AG10803 (cell line): ENCODE measurements at regions not wholly inside any gene's neighbourhood (a gene's known extent, or its start where the extent isn't known, plus 50 kb on each side); places are given as distances from the start of the nearest gene placed in this dataset.

Experiments used
- DNase-seq: peaks from one replicate; pipeline ENCODE4 v3.0.0; 2010; ENCODE audit warnings: low read depth
- H3K4me3 ChIP-seq: 2 replicates; pipeline ENCODE4 v1.5.1; 2011; ENCODE audit warnings: mild to moderate bottlenecking, low read length, control low read depth
- TF ChIP-seq, protein P1 (sequence below): conservative IDR thresholded peaks from 2 replicates; pipeline ENCODE4 v1.5.1; 2011; ENCODE audit warnings: mild to moderate bottlenecking, low read length, control low read depth, inconsistent platforms

DNA sequence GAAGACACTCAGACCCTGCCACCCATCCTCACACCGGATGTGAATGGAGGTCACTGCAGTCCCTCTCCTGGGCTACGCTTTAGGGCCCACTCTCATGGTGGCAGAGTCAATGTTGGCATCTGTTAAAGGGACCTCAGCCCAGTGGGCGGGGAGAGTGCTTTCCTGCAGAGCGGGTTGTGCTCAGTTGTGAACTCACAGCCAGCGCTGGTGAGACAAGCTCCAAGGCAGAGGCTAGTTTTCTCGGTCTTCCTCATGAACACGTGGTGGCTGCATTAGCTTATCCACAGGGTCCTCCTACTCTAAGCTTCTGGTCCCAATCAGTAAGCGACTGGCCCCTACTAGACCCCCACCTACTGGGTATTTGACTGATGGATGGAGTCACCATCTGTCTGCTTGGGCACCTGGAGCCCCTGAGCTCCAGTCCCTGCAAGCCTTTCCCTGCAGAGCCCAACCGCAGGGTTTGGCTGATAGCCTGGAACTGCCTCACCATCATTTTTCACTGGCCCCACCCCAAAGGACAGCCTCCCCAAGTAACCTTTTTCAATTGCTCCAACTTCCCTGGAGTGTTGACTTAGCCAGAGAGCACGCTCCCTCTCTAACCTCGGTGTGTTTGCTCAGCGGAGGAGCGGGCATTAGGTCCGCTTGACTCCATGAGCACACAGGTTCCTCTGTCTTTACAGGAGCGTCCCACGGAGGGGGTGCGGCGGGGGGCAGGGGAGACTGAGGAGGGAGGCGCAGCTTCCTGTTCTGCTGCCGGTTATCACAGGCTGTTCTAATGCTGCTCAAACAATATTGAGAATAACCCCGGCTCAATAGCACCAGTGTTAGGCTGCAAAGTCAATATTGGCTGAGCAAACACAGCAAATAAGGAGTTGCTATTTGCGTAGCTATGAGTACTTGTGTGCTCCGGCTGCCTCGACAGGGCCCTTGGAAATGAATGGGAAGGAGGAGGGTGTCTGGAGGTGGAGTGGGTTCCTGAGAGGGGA is 141.7 kb downstream of the RPLP1 start:
- H3K4me3 ChIP-seq, result no peak overlapping the region
- TF ChIP-seq, protein P1, sequence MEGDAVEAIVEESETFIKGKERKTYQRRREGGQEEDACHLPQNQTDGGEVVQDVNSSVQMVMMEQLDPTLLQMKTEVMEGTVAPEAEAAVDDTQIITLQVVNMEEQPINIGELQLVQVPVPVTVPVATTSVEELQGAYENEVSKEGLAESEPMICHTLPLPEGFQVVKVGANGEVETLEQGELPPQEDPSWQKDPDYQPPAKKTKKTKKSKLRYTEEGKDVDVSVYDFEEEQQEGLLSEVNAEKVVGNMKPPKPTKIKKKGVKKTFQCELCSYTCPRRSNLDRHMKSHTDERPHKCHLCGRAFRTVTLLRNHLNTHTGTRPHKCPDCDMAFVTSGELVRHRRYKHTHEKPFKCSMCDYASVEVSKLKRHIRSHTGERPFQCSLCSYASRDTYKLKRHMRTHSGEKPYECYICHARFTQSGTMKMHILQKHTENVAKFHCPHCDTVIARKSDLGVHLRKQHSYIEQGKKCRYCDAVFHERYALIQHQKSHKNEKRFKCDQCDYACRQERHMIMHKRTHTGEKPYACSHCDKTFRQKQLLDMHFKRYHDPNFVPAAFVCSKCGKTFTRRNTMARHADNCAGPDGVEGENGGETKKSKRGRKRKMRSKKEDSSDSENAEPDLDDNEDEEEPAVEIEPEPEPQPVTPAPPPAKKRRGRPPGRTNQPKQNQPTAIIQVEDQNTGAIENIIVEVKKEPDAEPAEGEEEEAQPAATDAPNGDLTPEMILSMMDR, result no peak
- DNase-seq, result peak; percentile 22

DNA sequence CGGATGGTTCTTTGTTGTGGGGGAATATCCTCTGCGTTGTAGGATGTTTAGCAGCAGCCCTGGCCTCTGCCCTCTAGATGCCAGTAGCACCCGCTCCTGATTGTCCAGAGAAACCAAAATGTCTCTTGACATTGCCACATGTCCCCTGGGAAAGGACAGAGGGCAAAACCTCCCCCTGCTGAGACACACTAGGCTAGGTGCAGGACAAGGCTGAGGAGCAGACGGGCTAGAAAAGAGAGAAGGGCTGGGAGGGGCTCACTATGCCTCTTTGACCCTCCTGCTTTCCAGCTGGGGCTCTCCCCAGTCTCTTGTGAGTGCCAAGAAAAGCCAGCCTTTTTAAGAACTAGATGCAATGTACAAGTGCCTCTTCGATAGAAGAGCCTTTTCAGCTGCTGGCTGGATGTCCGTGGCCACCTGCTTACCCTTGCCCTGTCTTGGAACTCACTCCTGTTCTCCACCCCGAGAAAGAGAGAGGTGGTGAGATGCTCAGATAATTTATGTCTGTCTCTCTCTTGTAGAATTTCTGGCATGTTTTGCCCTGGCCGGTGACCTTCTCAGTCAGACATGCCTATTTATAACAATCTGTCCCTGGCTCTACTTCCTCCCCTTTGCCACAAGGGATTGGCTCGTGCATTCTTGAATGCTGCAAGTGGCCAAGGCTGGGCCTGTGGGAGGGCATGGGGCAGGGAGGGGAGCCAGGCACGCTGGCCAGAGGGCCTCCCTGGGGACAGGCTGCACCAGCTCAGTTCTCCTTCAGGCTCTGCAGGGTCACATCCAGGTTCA is 142.6 kb downstream of the RPLP1 start:
- no peak overlapping the region for H3K4me3 ChIP-seq
- peak; percentile 28 for DNase-seq

DNA sequence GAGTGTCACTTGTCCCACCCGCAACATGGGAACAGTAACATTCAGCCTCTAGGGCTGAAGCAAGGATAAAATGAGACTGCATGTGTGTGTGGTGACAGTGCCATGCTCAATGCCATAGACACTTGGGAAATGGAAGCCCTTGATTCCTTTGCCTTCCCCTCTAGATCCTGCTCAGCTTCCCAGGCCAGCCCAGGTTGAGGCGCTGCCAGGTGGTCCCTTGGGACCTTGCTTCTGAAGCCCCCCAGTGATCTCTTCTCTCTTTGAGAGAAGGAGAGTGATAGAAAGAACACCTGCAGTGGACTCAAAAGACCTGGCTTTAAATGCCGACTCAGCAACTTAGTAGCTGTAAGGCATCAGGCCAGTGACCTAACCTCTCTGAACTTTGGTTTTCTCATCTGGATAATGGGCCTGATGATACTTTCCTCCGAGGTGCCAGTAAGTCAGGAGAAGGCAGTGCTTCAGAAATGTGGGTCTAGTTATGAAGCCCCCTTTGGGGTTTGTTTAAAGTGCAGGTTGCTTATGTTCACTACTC is 144.5 kb downstream of the RPLP1 start:
- DNase-seq, result no peak
- H3K4me3 ChIP-seq, result no peak overlapping the region
- TF ChIP-seq, protein P1, result no peak

More for the DNA sequence above, 142.6 kb downstream of the RPLP1 start:
- TF ChIP-seq, protein P1, result no peak

DNA sequence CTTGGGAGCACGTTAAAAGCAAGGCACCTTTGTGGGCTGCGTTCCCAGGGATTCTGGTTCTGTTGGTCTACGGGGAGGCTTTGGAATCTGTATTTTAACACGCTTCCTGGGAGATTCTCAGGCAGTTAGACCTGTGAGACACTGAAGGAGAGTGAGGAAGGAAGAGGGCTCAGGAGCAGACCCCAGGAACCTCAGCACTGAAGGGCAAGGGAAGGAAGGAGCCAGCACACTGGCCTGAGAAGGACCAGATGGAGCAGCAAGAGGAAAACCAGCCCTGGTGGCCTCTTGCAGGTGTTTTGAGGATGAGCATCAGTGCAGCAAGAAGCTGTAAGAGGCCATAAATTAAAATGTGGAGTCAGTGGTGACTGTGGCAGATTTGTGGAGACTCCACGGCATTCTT is 146.7 kb downstream of the RPLP1 start:
- no peak for DNase-seq
- no peak overlapping the region for H3K4me3 ChIP-seq
- TF ChIP-seq, protein P1, result no peak

DNA sequence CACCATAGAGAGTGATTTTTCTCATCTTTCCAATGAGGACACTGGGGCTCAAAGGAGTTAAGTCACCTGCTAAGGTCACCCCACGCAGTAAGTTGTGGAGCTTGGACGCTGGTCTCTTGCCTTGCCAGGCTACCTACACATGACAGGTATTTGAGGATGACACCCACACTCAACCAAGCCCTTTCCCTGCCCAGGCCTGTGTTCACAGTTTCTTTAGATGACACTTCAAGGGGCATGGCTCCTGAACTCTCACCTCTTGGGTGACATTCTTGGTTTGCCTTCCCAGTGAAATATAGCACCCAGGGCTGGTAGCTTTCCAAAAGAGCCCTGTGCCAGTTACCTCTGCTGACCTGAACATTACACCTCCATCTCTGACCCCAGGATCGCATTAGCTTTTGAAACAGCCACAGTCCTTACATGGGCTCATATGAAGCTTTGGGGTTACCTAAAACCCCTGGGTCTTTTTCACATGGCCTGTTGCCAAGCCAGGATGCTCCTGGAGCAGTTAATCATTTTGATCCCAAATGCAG is 148.0 kb downstream of the RPLP1 start:
- no peak for DNase-seq
- TF ChIP-seq, protein P1, result no peak
- no peak overlapping the region for H3K4me3 ChIP-seq

DNA sequence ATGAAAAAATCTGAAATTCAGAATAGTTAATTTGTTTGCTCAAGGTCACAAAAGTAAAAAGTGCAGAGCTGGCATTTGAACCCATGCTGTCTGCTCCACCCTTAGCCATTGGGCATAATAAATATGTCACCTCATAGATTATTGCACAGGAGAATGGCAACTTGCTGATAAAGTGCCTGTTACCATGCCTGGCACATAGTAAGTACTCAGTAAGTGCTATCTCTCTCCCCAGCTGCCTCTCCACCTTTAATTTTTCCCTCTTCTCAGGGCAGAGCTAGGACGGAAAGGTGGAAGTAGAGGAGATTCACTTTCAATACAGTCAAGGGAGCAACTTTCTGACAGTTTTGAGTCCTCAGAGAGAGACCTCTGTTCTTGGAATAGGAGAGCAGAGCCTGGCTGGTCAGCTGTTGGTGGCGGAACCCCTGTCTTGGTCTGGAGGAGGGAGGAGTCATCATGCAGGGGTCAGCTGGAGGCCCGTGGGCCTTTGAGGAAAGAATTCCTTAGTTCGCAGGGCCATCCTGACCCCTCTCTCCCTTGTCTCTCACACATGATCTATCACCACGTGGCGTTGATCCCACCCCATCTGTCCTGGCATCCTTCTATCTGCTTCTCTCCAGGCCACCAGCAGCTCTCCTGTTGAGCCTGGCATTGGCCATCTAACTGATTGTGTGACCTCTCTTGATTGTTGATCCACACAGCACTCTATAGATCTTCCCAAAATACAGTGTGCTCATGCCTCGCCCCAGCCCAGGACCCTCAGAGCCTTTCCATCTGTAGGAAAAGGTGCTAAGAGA is 149.3 kb downstream of the RPLP1 start:
- DNase-seq, result no peak
- TF ChIP-seq, protein P1, result no peak
- no peak overlapping the region for H3K4me3 ChIP-seq
